ENCODE measurements at regions not wholly inside any gene's neighbourhood (a gene's known extent, or its start where the extent isn't known, plus 50 kb on each side); places are given as distances from the start of the nearest gene placed in this dataset.
A peak's percentile ranks its signal among the peaks of the same experiment; 100 is the strongest.
"Not testable (repeated sequence)": the region's sequence is repeated elsewhere in the genome, so short reads cannot be mapped to it uniquely, and the experiment has no call there.

GRCh38 chr2:7691961-7692656 lies 774.9 kb downstream of the RNF144A start:
- DNase-seq: no peak

- DNase-seq: no peak
These were observed 775.5 kb downstream of the RNF144A start for GRCh38 chr2:7692657-7693161.

- no peak for DNase-seq
These were observed 776.2 kb downstream of the RNF144A start for GRCh38 chr2:7693246-7694075.

- DNase-seq: no peak
These were observed 777.1 kb downstream of the RNF144A start for GRCh38 chr2:7694076-7694985.

GRCh38 chr2:7696556-7696955 lies 779.3 kb downstream of the RNF144A start:
- DNase-seq: not testable (repeated sequence)

GRCh38 chr2:7697052-7697451 lies 779.8 kb downstream of the RNF144A start:
- no peak for DNase-seq

GRCh38 chr2:7701791-7702190 lies 784.6 kb downstream of the RNF144A start:
- no peak for DNase-seq

GRCh38 chr2:7703048-7703447 lies 785.8 kb downstream of the RNF144A start:
- DNase-seq: no peak

- DNase-seq: no peak
These were observed 786.4 kb downstream of the RNF144A start for GRCh38 chr2:7703543-7704144.

- DNase-seq: no peak
These were observed 787.2 kb downstream of the RNF144A start for GRCh38 chr2:7704296-7704865.

GRCh38 chr2:7706791-7707190 lies 789.6 kb downstream of the RNF144A start:
- DNase-seq: no peak

- DNase-seq: no peak
These were observed 790.5 kb downstream of the RNF144A start for GRCh38 chr2:7707723-7708122.

GRCh38 chr2:7709907-7710306 lies 792.7 kb downstream of the RNF144A start:
- DNase-seq: no peak

- no peak for DNase-seq
These were observed 794.0 kb downstream of the RNF144A start for GRCh38 chr2:7711167-7711566.

GRCh38 chr2:7719876-7720275 lies 802.7 kb downstream of the RNF144A start:
- no peak for DNase-seq

- no peak for DNase-seq
These were observed 804.3 kb downstream of the RNF144A start for GRCh38 chr2:7721413-7721995.

- no peak for DNase-seq
These were observed 805.1 kb downstream of the RNF144A start for GRCh38 chr2:7722212-7722910.

GRCh38 chr2:7724336-7724735 lies 807.1 kb downstream of the RNF144A start:
- no peak for DNase-seq

GRCh38 chr2:7725171-7725849 lies 808.1 kb downstream of the RNF144A start:
- DNase-seq: peak; percentile 12 to 25

- DNase-seq: no peak
These were observed 808.6 kb downstream of the RNF144A start for GRCh38 chr2:7725850-7726242.

- DNase-seq: no peak
These were observed 809.8 kb downstream of the RNF144A start for GRCh38 chr2:7726989-7727388.
